ENCODE measurements at regions not wholly inside any gene's neighbourhood (a gene's known extent, or its start where the extent isn't known, plus 50 kb on each side); places are given as distances from the start of the nearest gene placed in this dataset.

DNA sequence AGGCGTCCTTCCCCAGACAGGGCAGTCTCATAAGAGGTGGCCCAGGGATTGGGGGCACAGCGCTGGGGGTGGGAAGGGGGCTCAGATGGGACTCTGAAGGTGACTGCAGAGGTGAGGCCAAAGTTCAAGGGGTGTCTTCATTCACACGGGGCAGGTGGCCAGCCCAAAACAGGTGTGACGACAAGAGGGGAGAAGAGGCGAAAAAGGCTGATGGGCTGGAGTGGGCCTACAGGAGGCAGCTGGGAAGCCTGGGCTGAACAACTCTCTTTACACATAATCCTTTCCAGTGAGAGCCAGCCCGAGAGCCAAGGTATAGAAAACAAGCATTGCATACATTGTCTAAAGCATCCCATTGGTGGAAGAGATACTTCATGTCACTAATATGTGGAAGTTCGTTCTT, 130.9 kb upstream of the ASB18 start:
- TF ChIP-seq, protein P1, sequence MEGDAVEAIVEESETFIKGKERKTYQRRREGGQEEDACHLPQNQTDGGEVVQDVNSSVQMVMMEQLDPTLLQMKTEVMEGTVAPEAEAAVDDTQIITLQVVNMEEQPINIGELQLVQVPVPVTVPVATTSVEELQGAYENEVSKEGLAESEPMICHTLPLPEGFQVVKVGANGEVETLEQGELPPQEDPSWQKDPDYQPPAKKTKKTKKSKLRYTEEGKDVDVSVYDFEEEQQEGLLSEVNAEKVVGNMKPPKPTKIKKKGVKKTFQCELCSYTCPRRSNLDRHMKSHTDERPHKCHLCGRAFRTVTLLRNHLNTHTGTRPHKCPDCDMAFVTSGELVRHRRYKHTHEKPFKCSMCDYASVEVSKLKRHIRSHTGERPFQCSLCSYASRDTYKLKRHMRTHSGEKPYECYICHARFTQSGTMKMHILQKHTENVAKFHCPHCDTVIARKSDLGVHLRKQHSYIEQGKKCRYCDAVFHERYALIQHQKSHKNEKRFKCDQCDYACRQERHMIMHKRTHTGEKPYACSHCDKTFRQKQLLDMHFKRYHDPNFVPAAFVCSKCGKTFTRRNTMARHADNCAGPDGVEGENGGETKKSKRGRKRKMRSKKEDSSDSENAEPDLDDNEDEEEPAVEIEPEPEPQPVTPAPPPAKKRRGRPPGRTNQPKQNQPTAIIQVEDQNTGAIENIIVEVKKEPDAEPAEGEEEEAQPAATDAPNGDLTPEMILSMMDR (IDR thresholded peaks at IDR 0.05), result no peak
- no peak for TF ChIP-seq POLR2AphosphoS5 (IDR thresholded peaks at IDR 0.05)
- no peak for TF ChIP-seq POLR2A (IDR thresholded peaks at IDR 0.05)
- TF ChIP-seq EP300 (IDR thresholded peaks at IDR 0.05), result no peak
